Naive B cell (primary cell): ENCODE measurements at regions not wholly inside any gene's neighbourhood (a gene's known extent, or its start where the extent isn't known, plus 50 kb on each side); places are given as distances from the start of the nearest gene placed in this dataset.

Experiments used
- ATAC-seq, 2 donors: fragments of 150-1000 bp; cut with Tn5 transposase; 2 replicates each; pipeline ENCODE4 v1.10.0; 2021; ENCODE audit warnings: low read depth in 2 of 2, mild to moderate bottlenecking in 2 of 2, moderate library complexity in 2 of 2
- DNase-seq: peaks from one replicate; pipeline ENCODE4 v3.0.0; 2022
- H3K27ac Mint-ChIP-seq, 6 donors: one replicate each; pipeline ENCODE4 v1.8.0; 2020 to 2022; ENCODE audit warnings: mild to moderate bottlenecking in 6 of 6, mixed read lengths in 6 of 6, moderate library complexity in 5 of 6, inconsistent platforms in 2 of 6
- H3K27me3 Mint-ChIP-seq, 3 donors: one replicate each; pipeline ENCODE4 v1.8.0; 2021 to 2022; ENCODE audit warnings: mixed read lengths in 3 of 3, mild to moderate bottlenecking in 1 of 3
- H3K36me3 Mint-ChIP-seq, 2 donors: one replicate each; pipeline ENCODE4 v1.8.0; 2020 to 2022; ENCODE audit warnings: mixed read lengths in 2 of 2, inconsistent platforms in 1 of 2, mild to moderate bottlenecking in 1 of 2
- H3K4me1 Mint-ChIP-seq, 3 donors: one replicate each; pipeline ENCODE4 v1.8.0; 2020 to 2022; ENCODE audit warnings: mixed read lengths in 3 of 3, inconsistent platforms in 1 of 3, mild to moderate bottlenecking in 1 of 3, moderate library complexity in 1 of 3
- H3K4me3 Mint-ChIP-seq, 8 donors: one replicate each; pipeline ENCODE4 v1.8.0; 2020 to 2022; ENCODE audit warnings: mild to moderate bottlenecking in 8 of 8, mixed read lengths in 8 of 8, moderate library complexity in 8 of 8, inconsistent platforms in 2 of 8
- H3K9me3 Mint-ChIP-seq, 7 donors: one replicate each; pipeline ENCODE4 v1.8.0; 2020 to 2022; ENCODE audit warnings: mixed read lengths in 7 of 7, mild to moderate bottlenecking in 5 of 7, inconsistent platforms in 2 of 7, moderate library complexity in 1 of 7

DNA sequence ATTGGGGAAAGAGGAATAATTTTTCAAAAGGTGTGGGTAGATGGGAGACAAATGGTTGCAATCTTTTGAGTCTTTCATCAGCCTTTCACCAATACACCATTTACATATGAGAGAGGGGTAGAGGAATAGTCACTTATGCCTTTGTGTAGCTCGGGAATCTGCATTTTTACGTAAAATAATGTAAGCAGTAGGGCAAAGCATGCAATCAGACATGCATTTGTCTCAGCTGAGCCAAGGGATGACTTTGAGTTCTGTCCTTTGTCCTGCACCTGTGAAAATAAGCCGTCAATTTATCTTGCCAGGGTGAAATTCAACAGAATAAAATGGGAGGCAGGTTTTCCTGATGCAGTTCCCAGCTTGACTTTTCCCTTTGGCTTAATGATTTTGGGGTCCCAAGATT lies 1473.4 kb upstream of the TENM3 start:
- DNase-seq = no peak
- H3K36me3 Mint-ChIP-seq = no peaks in the 10 kb centered on the region
- peaks cover 0 to 10% (median 4%) of the 10 kb centered on the region in 7 donors for H3K9me3 Mint-ChIP-seq
- H3K4me3 Mint-ChIP-seq = no peak overlapping the region
- no peak for ATAC-seq
- H3K27ac Mint-ChIP-seq = no peak overlapping the region
- H3K27me3 Mint-ChIP-seq = no peaks in the 10 kb centered on the region
- no peaks in the 10 kb centered on the region for H3K4me1 Mint-ChIP-seq

DNA sequence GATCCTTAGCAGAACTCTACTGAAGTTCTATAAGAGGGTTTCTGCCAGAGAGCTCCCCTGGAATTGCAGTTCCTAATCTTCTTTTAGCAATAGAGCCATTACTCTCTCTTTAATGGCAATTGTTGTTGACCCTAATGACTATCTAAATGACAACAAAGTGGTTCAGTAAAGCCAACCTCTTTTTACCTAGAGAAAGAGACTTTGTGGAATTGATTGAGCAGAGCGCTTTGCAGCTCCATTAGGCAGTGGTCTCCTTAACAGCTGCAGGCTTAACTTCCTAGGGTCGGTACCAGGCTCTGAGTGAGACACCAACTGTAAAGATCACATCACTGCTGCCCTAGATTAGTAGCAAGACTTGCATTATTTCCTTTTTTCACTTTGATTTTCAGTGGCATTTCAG lies 1472.9 kb upstream of the TENM3 start:
- H3K9me3 Mint-ChIP-seq = peaks cover 0 to 10% (median 4%) of the 10 kb centered on the region in 7 donors
- no peaks in the 10 kb centered on the region for H3K27me3 Mint-ChIP-seq
- ATAC-seq = no peak
- no peak overlapping the region for H3K27ac Mint-ChIP-seq
- DNase-seq = no peak
- no peaks in the 10 kb centered on the region for H3K36me3 Mint-ChIP-seq
- no peaks in the 10 kb centered on the region for H3K4me1 Mint-ChIP-seq
- H3K4me3 Mint-ChIP-seq = no peak overlapping the region

DNA sequence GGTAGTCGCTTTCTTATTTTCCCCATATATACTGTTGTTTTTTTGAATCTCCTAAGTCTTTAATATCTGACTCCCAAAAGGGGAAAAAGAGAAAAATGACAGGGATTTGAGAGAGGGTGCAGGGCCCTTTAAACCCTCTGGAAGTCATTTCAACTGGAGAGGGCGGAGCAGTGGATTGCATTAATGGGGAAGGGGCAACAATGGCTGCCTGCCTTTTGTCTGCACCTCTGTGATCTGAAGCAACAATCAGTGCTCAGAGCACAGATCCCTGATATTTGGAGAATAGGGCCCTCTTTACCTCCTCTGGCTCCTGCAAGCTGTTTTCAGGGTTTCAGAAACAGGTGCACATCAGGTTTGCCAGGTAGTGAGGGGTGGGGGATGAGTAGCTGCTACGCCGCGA lies 1458.3 kb upstream of the TENM3 start:
- DNase-seq = no peak
- peaks cover 0 to 12% (median 4%) of the 10 kb centered on the region in 7 donors for H3K9me3 Mint-ChIP-seq
- ATAC-seq = no peak
- H3K27me3 Mint-ChIP-seq = no peaks in the 10 kb centered on the region
- H3K36me3 Mint-ChIP-seq = no peaks in the 10 kb centered on the region
- no peaks in the 10 kb centered on the region for H3K4me1 Mint-ChIP-seq
- no peak overlapping the region for H3K4me3 Mint-ChIP-seq
- no peak overlapping the region for H3K27ac Mint-ChIP-seq

DNA sequence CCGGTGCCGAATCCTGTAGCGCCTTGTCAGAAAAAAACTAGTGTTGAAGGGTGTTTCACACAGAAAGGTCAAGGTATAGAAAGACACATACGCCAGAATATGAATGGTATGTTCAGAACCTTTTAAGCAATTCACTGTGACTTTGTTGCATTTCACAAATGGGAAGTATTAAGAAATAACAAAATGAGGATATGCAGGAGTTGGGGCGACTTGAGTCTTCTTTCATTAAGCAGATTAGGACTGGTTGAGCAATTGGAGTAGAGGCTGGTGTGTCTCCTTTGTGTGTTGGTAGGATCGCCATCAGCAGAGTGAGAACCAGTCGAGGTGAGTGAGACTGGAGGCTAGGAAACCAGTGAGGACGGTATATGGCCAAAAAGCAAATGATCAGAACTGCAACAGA lies 1454.5 kb upstream of the TENM3 start:
- Mint-ChIP-seq H3K9me3 (peaks cover 0 to 10% (median 0%) of the 10 kb centered on the region in 7 donors), H3K4me1 (no peaks in the 10 kb centered on the region), H3K36me3 (no peaks in the 10 kb centered on the region), H3K4me3 (no peak overlapping the region), H3K27ac (no peak overlapping the region), H3K27me3 (no peaks in the 10 kb centered on the region)
- ATAC-seq = no peak
- no peak for DNase-seq

DNA sequence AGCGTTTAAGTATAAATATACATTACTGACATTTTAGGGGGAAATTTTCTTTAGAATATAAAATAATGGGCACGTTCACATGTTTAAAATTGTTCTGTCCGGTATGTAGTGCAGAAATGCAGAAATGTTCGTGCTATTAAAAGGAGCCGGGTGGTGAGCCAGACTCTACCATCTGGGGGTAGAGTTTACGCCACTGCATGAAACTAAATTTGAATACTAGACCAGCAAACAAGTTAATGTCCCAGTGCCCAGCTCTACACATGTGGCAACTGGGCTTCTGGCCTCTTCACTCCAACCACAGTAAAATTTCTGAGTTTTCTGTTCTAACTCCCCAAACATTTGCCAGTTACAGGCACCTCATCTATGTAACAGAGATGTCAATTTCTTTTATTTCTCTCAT lies 1453.3 kb upstream of the TENM3 start:
- Mint-ChIP-seq H3K4me1 (no peaks in the 10 kb centered on the region), H3K4me3 (no peak overlapping the region), H3K27me3 (no peaks in the 10 kb centered on the region), H3K27ac (no peak overlapping the region), H3K36me3 (no peaks in the 10 kb centered on the region), H3K9me3 (peaks cover 0 to 7% (median 0%) of the 10 kb centered on the region in 7 donors)
- DNase-seq = no peak
- ATAC-seq = no peak

DNA sequence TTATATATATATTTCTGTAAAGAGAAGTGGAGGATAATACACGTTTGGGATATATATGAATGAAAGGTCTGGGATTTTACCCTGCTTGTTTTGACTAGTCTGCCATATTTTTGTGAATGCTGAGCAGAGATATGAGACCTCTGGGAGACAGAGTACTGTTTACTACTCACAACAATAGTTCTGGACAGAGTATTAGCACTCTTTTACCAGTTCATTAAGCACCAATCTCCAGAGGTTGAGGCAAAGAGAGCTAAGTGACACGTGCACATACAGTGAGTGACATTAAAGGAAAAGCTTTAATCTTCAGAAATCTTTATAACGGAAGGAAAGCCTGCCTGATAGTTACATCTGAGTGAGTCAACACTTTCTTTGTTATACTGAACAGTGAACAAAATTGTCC lies 1452.7 kb upstream of the TENM3 start:
- Mint-ChIP-seq H3K36me3 (no peaks in the 10 kb centered on the region), H3K9me3 (peaks cover 0 to 7% (median 0%) of the 10 kb centered on the region in 7 donors), H3K27me3 (no peaks in the 10 kb centered on the region), H3K4me1 (no peaks in the 10 kb centered on the region), H3K27ac (no peak overlapping the region), H3K4me3 (no peak overlapping the region)
- ATAC-seq = no peak
- DNase-seq = no peak

DNA sequence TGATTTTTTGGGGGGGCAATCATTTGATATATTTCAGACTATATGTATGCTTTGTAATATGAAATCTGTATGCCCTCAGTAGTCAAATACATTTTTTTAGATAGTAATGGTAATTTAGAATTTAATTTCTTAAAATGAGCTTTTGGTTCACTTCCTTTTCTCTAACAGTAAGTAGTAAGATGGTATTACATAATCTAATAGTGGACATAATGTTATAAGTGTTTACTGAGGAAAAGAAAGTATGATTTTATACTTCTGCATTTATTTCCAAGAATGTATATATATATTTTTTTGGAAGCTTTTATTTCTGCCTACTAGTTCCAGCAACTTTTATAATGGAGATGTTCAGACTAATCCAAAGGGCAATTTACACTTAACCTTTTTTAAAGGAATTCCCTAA lies 1450.7 kb upstream of the TENM3 start:
- DNase-seq = no peak
- H3K27ac Mint-ChIP-seq = no peak overlapping the region
- H3K9me3 Mint-ChIP-seq = peaks cover 0 to 2% (median 0%) of the 10 kb centered on the region in 7 donors
- no peaks in the 10 kb centered on the region for H3K4me1 Mint-ChIP-seq
- ATAC-seq = no peak
- H3K4me3 Mint-ChIP-seq = no peak overlapping the region
- H3K36me3 Mint-ChIP-seq = no peaks in the 10 kb centered on the region
- no peaks in the 10 kb centered on the region for H3K27me3 Mint-ChIP-seq

DNA sequence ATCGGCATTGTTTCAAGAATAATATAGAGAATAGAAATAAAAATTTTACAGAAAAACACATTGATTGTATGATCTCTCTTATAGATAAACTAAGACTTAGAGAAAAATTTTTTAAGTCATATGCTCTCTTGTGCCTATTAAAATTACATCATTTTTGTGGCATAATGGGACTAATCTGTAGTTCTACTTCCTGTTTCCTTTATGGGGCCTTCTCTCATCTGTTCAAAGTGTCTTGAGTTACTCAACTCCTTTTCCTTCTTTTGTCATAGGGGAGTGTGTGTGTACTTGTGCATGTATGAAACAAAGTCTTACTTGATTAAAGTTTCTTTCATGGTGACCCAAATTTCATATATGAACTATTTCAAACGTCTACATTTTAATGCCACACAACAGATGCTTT lies 1448.9 kb upstream of the TENM3 start:
- Mint-ChIP-seq H3K4me3 (no peak overlapping the region), H3K36me3 (no peaks in the 10 kb centered on the region), H3K9me3 (peaks cover 0 to 3% (median 0%) of the 10 kb centered on the region in 7 donors), H3K27me3 (no peaks in the 10 kb centered on the region), H3K4me1 (no peaks in the 10 kb centered on the region), H3K27ac (no peak overlapping the region)
- ATAC-seq (no peak), DNase-seq (no peak)

DNA sequence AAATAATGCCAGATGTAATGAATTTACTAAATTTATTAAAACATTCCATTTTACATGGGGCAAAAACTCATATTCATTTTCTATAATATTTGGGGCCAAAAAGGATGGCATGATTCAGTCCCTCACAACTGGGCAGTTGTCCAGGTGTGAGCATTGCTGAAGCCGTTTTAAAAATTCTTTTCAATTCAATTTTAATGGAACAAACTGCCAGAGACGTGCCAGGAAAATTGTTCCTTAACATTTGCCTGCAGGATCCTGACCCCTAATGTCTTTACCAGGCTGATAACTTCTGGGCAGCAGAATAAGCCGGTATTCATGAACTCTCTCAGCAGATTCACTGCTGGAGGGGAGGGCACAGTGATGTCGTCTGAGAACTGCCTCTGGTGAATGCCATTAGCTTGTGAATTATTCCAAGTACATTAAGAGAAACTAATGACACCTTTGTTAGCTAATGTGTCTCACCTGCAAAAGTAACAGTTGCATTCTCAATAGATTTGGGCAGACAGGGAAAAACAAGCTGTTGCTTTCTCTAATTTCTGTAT lies 1445.1 kb upstream of the TENM3 start:
- no peaks in the 10 kb centered on the region for H3K4me1 Mint-ChIP-seq
- ATAC-seq = no peak
- peaks cover 0 to 3% (median 0%) of the 10 kb centered on the region in 7 donors for H3K9me3 Mint-ChIP-seq
- no peak for DNase-seq
- H3K27me3 Mint-ChIP-seq = no peaks in the 10 kb centered on the region
- H3K27ac Mint-ChIP-seq = no peak overlapping the region
- no peak overlapping the region for H3K4me3 Mint-ChIP-seq
- H3K36me3 Mint-ChIP-seq = no peaks in the 10 kb centered on the region

DNA sequence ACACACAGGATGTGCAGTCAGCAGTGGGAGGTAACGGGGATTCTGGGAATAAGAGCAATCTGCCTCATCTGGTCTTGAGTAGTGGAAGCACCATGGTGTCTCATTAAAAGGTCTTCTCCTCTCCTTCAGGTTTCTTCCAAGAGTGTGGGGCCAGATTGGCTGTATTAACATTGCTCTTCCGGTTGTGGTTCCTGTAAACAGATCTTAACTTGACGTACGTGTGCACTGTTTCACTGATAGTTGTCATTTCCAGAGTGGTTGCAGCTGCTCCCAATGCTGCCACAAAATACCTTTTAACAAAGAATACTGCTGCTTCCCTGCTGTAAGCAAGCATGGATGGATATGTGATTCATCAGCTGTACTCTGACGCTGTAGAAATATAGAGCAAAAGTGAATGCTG lies 1443.4 kb upstream of the TENM3 start:
- Mint-ChIP-seq H3K27ac (no peak overlapping the region), H3K9me3 (peaks cover 0 to 3% (median 0%) of the 10 kb centered on the region in 7 donors), H3K4me3 (no peak overlapping the region), H3K36me3 (no peaks in the 10 kb centered on the region), H3K27me3 (no peaks in the 10 kb centered on the region), H3K4me1 (no peaks in the 10 kb centered on the region)
- DNase-seq (no peak), ATAC-seq (no peak)

DNA sequence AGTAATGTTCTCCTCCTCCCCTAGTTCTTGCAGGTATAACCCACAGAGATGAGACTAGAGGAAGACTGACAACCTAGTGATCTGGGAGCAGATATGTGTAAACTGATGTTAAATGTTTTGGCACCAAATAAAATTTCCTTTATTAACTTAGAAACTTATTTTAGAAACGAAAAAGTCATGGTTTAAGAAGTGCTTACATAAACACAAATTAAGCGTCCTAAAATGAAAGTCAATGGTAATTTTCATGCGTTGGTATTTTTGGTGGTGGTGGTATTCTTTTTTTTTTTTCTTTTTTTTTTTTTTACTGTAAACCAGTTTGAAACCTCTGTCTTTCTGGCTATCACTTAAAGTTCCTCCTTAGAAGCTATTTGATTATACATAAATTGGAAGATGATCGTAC lies 1438.1 kb upstream of the TENM3 start:
- no peak overlapping the region for H3K4me3 Mint-ChIP-seq
- no peaks in the 10 kb centered on the region for H3K27me3 Mint-ChIP-seq
- no peak overlapping the region for H3K27ac Mint-ChIP-seq
- H3K9me3 Mint-ChIP-seq = no peaks in the 10 kb centered on the region
- ATAC-seq (no peak), DNase-seq (no peak)
- H3K4me1 Mint-ChIP-seq = no peaks in the 10 kb centered on the region
- no peaks in the 10 kb centered on the region for H3K36me3 Mint-ChIP-seq

DNA sequence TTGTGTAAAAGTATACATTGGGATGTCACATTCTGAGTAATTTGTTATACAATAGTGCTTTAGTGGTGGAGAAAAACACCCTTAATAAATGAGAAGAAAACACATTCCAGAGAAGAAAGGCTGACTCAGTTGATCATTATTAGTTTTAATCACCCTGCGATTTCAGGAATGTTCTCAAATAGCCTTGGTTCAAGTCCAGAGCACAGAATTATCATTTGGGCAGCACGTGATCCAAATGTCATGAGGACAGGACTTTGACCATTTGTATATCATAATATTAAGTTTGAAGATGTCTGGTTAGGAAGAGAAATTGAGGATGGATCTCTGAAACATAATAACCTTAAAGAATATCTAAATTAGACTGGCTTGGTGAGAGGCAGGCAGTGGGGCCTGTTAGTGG lies 1434.3 kb upstream of the TENM3 start:
- Mint-ChIP-seq H3K36me3 (no peaks in the 10 kb centered on the region), H3K27ac (no peak overlapping the region), H3K4me3 (no peak overlapping the region), H3K27me3 (no peaks in the 10 kb centered on the region), H3K4me1 (no peaks in the 10 kb centered on the region), H3K9me3 (no peaks in the 10 kb centered on the region)
- no peak for ATAC-seq
- DNase-seq = no peak

DNA sequence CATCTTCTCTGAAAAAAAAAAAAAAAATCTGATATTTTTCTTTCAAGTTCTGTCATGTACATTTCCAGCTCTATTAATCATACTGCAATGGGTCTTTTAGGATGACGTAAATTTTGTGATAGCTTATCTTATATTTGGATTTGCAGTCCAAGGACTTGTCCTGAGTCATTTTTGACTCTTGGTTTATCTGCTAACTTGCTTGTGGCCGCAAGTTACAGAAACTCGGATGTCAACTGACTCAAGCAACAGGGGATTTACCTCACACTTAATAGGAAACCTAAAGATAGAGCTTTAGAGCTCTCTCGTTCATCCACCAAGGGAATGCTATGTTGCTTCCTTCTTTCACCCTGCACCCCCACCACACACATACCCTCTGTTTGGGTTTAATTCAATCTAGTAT lies 1433.8 kb upstream of the TENM3 start:
- no peaks in the 10 kb centered on the region for H3K27me3 Mint-ChIP-seq
- H3K4me1 Mint-ChIP-seq = no peaks in the 10 kb centered on the region
- no peak for ATAC-seq
- H3K9me3 Mint-ChIP-seq = no peaks in the 10 kb centered on the region
- H3K27ac Mint-ChIP-seq = no peak overlapping the region
- DNase-seq = no peak
- no peaks in the 10 kb centered on the region for H3K36me3 Mint-ChIP-seq
- H3K4me3 Mint-ChIP-seq = no peak overlapping the region

DNA sequence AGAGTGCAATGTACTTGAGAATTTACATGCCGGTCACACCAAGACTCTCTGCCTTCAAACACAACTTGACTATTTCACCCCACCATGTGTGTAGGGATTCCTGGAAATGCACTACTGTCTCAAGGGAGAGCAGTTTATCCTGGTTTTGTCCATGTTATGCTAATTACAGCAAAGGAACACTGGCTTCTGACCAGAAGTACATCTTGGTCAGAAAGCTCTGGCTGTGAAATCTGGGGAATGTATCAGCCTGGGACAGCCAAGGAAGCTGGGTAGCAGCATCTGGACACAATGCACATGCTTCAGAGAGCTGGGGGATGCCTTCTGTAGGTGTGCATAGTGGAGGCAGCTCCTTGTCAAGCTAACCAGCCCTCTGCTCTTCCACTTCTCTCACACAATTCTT lies 1432.6 kb upstream of the TENM3 start:
- Mint-ChIP-seq H3K4me3 (no peak overlapping the region), H3K36me3 (no peaks in the 10 kb centered on the region), H3K4me1 (no peaks in the 10 kb centered on the region), H3K9me3 (no peaks in the 10 kb centered on the region), H3K27ac (no peak overlapping the region), H3K27me3 (no peaks in the 10 kb centered on the region)
- ATAC-seq = no peak
- no peak for DNase-seq

DNA sequence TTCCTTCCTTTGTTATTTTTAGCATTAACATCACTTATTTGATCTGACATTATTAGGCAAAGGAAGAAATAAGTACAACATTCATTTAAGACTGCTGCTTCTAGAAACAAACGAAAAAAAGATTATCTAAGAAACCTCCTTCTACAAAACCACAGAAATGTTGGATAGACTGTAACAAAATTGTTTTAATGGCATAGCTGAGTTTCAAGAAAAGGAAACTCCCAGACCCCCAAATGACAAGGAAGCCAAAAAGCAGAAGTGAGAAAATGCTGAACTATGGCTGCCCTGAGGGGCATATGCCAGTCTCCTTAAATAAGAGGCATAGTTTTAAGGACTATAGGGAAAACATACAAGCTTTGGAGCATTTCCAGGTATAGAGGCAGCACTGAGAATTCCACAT lies 1431.6 kb upstream of the TENM3 start:
- ATAC-seq (no peak), DNase-seq (no peak)
- Mint-ChIP-seq H3K4me3 (no peak overlapping the region), H3K36me3 (no peaks in the 10 kb centered on the region), H3K27me3 (no peaks in the 10 kb centered on the region), H3K9me3 (no peaks in the 10 kb centered on the region), H3K4me1 (no peaks in the 10 kb centered on the region), H3K27ac (no peak overlapping the region)
